Suppressor macrophage treated with lipopolysaccharide for 1 hour (primary cell): ENCODE measurements at regions not wholly inside any gene's neighbourhood (a gene's known extent, or its start where the extent isn't known, plus 50 kb on each side); places are given as distances from the start of the nearest gene placed in this dataset.

Experiments
- DNase-seq, 3 donors: peaks; one replicate each; pipeline ENCODE4 v3.0.0-alpha.2; 2020 to 2022

GRCh38 chr9:95611354-95611753 is 94.6 kb upstream of the PTCH1 start:
- DNase-seq = no peak

GRCh38 chr9:95610006-95610785 is 93.4 kb upstream of the PTCH1 start:
- no peak for DNase-seq

GRCh38 chr9:95609426-95609825 is 92.7 kb upstream of the PTCH1 start:
- no peak for DNase-seq

GRCh38 chr9:95608341-95608740 is 91.6 kb upstream of the PTCH1 start:
- no peak for DNase-seq

- no peak for DNase-seq
These were observed 90.7 kb upstream of the PTCH1 start for GRCh38 chr9:95607507-95607906.

GRCh38 chr9:95606489-95607350 is 89.9 kb upstream of the PTCH1 start:
- DNase-seq = no peak

- no peak for DNase-seq
These were observed 89.2 kb upstream of the PTCH1 start for GRCh38 chr9:95605816-95606488.

GRCh38 chr9:95605101-95605500 is 88.3 kb upstream of the PTCH1 start:
- DNase-seq = no peak

- DNase-seq = no peak
These were observed 81.5 kb upstream of the PTCH1 start for GRCh38 chr9:95598236-95598635.

GRCh38 chr9:95595721-95596295 is 79.0 kb upstream of the PTCH1 start:
- no peak for DNase-seq

GRCh38 chr9:95592931-95593330 is 76.2 kb upstream of the PTCH1 start:
- no peak for DNase-seq

- no peak for DNase-seq
These were observed 72.2 kb upstream of the PTCH1 start for GRCh38 chr9:95588724-95589588.

- no peak for DNase-seq
These were observed 70.5 kb upstream of the PTCH1 start for GRCh38 chr9:95587021-95587964.

- DNase-seq = no peak
These were observed 69.6 kb upstream of the PTCH1 start for GRCh38 chr9:95586326-95586725.

GRCh38 chr9:95585824-95586223 is 69.1 kb upstream of the PTCH1 start:
- no peak for DNase-seq

GRCh38 chr9:95584176-95584575 is 67.4 kb upstream of the PTCH1 start:
- DNase-seq = no peak

GRCh38 chr9:95581900-95582299 is 65.1 kb upstream of the PTCH1 start:
- no peak for DNase-seq

GRCh38 chr9:95580812-95581761 is 64.3 kb upstream of the PTCH1 start:
- DNase-seq = no peak

GRCh38 chr9:95574866-95575553 is 58.2 kb upstream of the PTCH1 start:
- no peak for DNase-seq
